Prostate gland (tissue), 2 donors: ENCODE measurements at regions not wholly inside any gene's neighbourhood (a gene's known extent, or its start where the extent isn't known, plus 50 kb on each side); places are given as distances from the start of the nearest gene placed in this dataset.

Experiments
- DNase-seq: peaks from one replicate; pipeline ENCODE4 v3.0.0-alpha.2; 2019; ENCODE audit warnings: low spot score
- H3K27ac ChIP-seq, 2 donors: fragments of 200-600 bp; sonication (generic); 2 replicates each; pipeline ENCODE4 v1.5.1; 2017 to 2019
- H3K27me3 ChIP-seq: fragments of 200-600 bp; sonication (generic); replicated peaks from 2 replicates; pipeline ENCODE4 v1.5.1; 2019; ENCODE audit not compliant: insufficient read depth
- H3K36me3 ChIP-seq, 2 donors: fragments of 200-600 bp; sonication (generic); 1 replicate in 1 of 2; 2 replicates in 1 of 2; pipeline versions ENCODE4 v1.5.1 to v1.8.1; 2017 to 2019
- H3K4me1 ChIP-seq: fragments of 200-600 bp; sonication (generic); replicated peaks from 2 replicates; pipeline ENCODE4 v1.5.1; 2019
- H3K4me3 ChIP-seq, 2 donors: fragments of 200-600 bp; sonication (generic); 2 replicates each; pipeline ENCODE4 v1.5.1; 2017 to 2019
- H3K9me3 ChIP-seq: fragments of 200-600 bp; sonication (generic); 2 replicates; pipeline ENCODE4 v1.5.1; 2017
- POLR2A ChIP-seq: fragments of 450-650 bp; IDR thresholded peaks from one replicate; pipeline ENCODE4 v1.6.1; 2016; ENCODE audit warnings: antibody characterized with exemption, mild to moderate bottlenecking
- POLR2AphosphoS5 ChIP-seq: sonication (generic); formaldehyde crosslinking; IDR thresholded peaks from one replicate; pipeline ENCODE4 v1.6.1; 2017; ENCODE audit warnings: antibody characterized with exemption
- WGBS: methylation state at CpG from one replicate; pipeline ENCODE4 v1.1.5; 2018; 5-methylcytosine and 5-hydroxymethylcytosine counted together
- intact Hi-C: fragments of 100-400 bp; cut with DNase I; formaldehyde crosslinking; loops from one replicate; pipeline ENCODE4 v1.14.2; 2022
- TF ChIP-seq, protein P1 (sequence below), 4 experiments: fragments of 200-600 bp in 2 of 4; fragments of 450-650 bp in 2 of 4; sonication (generic) in 2 of 4; IDR thresholded peaks; 1 replicate in 3 of 4; 2 replicates in 1 of 4; pipeline ENCODE4 v1.5.1; 2016 to 2019; ENCODE audit warnings: antibody characterized with exemption in 4 of 4, mild to moderate bottlenecking in 2 of 4, moderate library complexity in 2 of 4

DNA sequence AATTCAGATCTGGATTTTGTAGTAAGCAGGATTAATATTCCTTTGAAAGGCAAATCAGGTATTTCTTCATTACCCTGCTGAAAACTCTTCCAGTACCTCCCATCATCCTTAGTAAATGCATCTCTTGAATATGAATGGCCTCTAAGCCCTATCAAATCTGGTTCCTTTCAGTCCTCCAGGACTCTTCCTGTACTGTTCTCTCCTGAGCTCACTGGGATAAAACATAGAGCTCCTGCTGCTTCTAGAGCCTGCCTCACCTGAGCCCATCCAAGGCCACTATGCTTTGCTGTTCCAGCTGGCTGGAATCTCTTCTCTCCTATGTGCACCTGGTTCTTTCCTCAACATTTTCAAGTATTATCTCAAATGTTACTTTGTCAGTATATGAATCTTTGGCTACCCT, 803.3 kb upstream of the CTNND2 start:
- H3K36me3 ChIP-seq: no peaks in the 10 kb centered on the region
- no peak for DNase-seq
- no peak for TF ChIP-seq POLR2AphosphoS5
- TF ChIP-seq POLR2A: no peak
- TF ChIP-seq, protein P1, sequence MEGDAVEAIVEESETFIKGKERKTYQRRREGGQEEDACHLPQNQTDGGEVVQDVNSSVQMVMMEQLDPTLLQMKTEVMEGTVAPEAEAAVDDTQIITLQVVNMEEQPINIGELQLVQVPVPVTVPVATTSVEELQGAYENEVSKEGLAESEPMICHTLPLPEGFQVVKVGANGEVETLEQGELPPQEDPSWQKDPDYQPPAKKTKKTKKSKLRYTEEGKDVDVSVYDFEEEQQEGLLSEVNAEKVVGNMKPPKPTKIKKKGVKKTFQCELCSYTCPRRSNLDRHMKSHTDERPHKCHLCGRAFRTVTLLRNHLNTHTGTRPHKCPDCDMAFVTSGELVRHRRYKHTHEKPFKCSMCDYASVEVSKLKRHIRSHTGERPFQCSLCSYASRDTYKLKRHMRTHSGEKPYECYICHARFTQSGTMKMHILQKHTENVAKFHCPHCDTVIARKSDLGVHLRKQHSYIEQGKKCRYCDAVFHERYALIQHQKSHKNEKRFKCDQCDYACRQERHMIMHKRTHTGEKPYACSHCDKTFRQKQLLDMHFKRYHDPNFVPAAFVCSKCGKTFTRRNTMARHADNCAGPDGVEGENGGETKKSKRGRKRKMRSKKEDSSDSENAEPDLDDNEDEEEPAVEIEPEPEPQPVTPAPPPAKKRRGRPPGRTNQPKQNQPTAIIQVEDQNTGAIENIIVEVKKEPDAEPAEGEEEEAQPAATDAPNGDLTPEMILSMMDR (IDR thresholded peaks at IDR 0.05): no peak
- no peaks in the 10 kb centered on the region for H3K9me3 ChIP-seq
- H3K4me3 ChIP-seq: no peak overlapping the region
- intact Hi-C loops: no loop called here
- H3K27me3 ChIP-seq: no peaks in the 10 kb centered on the region
- H3K4me1 ChIP-seq: no peaks in the 10 kb centered on the region
- no peak overlapping the region for H3K27ac ChIP-seq

DNA sequence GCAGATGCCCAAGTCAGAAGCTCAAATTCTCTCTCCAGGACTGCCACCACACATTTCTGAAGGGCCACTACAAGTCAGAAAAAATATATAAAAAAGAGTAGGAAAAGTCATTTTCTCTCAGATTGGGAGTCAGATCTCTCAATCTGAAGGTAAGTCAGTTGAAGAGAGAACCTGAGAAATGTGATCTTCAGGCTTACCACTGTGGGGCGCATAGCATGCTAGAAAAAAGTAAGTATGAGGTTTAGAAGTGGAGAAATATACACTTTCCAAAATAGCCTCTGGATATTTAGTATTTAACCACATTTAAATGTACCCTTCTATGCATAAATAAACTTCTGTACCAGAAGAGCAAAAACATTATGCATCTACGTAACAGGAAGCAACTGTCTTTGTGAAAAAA, 800.7 kb upstream of the CTNND2 start:
- 62% methylated on average over 2 of the region's 2 CpGs for WGBS
- Histone ChIP-seq H3K4me3 (no peak overlapping the region), H3K9me3 (no peaks in the 10 kb centered on the region), H3K36me3 (no peaks in the 10 kb centered on the region), H3K27me3 (no peaks in the 10 kb centered on the region), H3K27ac (no peak overlapping the region), H3K4me1 (no peaks in the 10 kb centered on the region)
- no peak for TF ChIP-seq POLR2AphosphoS5
- TF ChIP-seq POLR2A: no peak
- TF ChIP-seq, protein P1 (IDR thresholded peaks at IDR 0.05): no peak
- intact Hi-C loops: no loop called here
- DNase-seq: no peak

DNA sequence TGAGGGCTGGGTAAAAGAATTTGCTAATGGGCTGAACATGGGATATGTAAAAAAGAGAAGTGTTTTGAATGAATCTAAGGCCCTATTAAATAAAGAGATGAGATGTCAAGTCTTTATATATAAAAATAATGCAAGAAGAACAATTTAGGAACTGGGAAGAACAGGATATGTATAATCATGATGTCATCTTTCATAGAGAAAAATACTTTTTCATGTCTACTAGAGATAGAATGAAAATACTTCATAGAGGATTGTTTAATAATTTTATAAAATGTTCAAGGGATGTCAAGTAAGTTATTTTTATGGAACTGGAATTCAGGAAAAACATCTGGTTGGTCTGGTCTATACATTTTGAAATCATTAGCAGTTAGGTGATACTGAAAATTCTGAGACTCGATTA, 799.0 kb upstream of the CTNND2 start:
- DNase-seq: no peak
- no peak for TF ChIP-seq POLR2A
- no peak for TF ChIP-seq POLR2AphosphoS5
- TF ChIP-seq, protein P1 (IDR thresholded peaks at IDR 0.05): no peak
- H3K4me1 ChIP-seq: no peaks in the 10 kb centered on the region
- H3K27me3 ChIP-seq: no peaks in the 10 kb centered on the region
- no peak overlapping the region for H3K27ac ChIP-seq
- H3K4me3 ChIP-seq: no peak overlapping the region
- intact Hi-C loops: no loop called here
- WGBS: 93% methylated on average over 1 of the region's 1 CpG
- H3K36me3 ChIP-seq: no peaks in the 10 kb centered on the region
- H3K9me3 ChIP-seq: no peaks in the 10 kb centered on the region

DNA sequence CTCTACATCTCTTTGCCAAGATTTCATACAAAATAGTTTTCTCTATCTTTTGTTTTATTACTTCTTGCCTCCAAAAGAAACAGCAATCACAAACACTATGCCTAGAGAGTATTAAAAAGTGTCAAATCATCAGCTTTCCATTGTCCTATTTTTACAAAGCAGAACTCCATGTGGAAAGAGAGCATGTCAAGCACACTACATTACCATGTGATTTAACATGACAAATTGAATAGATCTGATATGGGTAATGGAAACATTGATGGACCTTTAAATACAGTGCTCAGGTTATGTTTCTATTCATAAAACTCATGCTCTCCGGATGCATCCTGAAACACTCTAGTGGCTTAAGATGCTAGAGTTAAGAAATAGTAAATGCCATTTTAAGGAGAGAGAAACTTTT, 791.4 kb upstream of the CTNND2 start:
- Histone ChIP-seq H3K4me3 (no peak overlapping the region), H3K27me3 (no peaks in the 10 kb centered on the region), H3K9me3 (no peaks in the 10 kb centered on the region), H3K27ac (no peak overlapping the region), H3K4me1 (no peaks in the 10 kb centered on the region), H3K36me3 (no peaks in the 10 kb centered on the region)
- TF ChIP-seq, protein P1 (IDR thresholded peaks at IDR 0.05): no peak
- TF ChIP-seq POLR2AphosphoS5: no peak
- no peak for TF ChIP-seq POLR2A
- WGBS: 47% methylated on average over 1 of the region's 1 CpG
- no peak for DNase-seq
- intact Hi-C loops: no loop called here

DNA sequence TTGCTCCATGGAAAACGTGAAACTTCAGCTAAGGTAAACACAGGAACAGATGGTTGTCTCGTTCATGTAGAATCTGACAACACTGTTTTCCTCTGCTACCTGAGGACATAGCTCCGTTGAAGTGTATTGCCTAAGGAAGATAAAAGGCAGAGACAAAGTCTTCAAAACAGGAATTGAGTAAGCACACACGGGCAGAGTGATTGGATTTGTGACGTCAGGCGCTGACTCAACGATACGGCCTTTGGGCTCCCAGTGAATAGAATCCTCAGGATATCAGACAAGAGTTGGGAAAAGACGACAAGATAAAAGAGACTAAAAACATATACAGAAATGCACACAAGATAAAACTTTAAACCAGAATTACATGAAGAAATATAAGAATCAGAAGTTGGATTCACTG, 787.1 kb upstream of the CTNND2 start:
- intact Hi-C loops: no loop called here
- H3K36me3 ChIP-seq: no peaks in the 10 kb centered on the region
- H3K27me3 ChIP-seq: no peaks in the 10 kb centered on the region
- no peak for TF ChIP-seq POLR2A
- TF ChIP-seq, protein P1 (IDR thresholded peaks at IDR 0.05): no peak
- TF ChIP-seq POLR2AphosphoS5: no peak
- H3K9me3 ChIP-seq: no peaks in the 10 kb centered on the region
- no peak overlapping the region for H3K27ac ChIP-seq
- no peak overlapping the region for H3K4me3 ChIP-seq
- no peaks in the 10 kb centered on the region for H3K4me1 ChIP-seq
- DNase-seq: no peak
- WGBS: 42% methylated on average over 9 of the region's 9 CpGs
